Osteocyte (in vitro differentiated cells): ENCODE measurements at regions not wholly inside any gene's neighbourhood (a gene's known extent, or its start where the extent isn't known, plus 50 kb on each side); places are given as distances from the start of the nearest gene placed in this dataset.

Experiments
- DNase-seq: peaks from one replicate; pipeline ENCODE4 v3.0.0; 2021; ENCODE audit warnings: mixed read lengths; ENCODE audit not compliant: unreplicated experiment; ENCODE audit errors: extremely low spot score
- H3K27ac Mint-ChIP-seq: one replicate; pipeline ENCODE4 v1.8.0; 2021; ENCODE audit warnings: mild to moderate bottlenecking, mixed read lengths; ENCODE audit not compliant: unreplicated experiment
- H3K27me3 Mint-ChIP-seq: one replicate; pipeline ENCODE4 v1.8.0; 2021; ENCODE audit warnings: mixed read lengths; ENCODE audit not compliant: unreplicated experiment
- H3K36me3 Mint-ChIP-seq: one replicate; pipeline ENCODE4 v1.8.0; 2021; ENCODE audit warnings: mixed read lengths; ENCODE audit not compliant: unreplicated experiment
- H3K4me1 Mint-ChIP-seq: one replicate; pipeline ENCODE4 v1.8.0; 2021; ENCODE audit warnings: mixed read lengths; ENCODE audit not compliant: unreplicated experiment
- H3K4me3 Mint-ChIP-seq: one replicate; pipeline ENCODE4 v1.8.0; 2021; ENCODE audit warnings: mild to moderate bottlenecking, moderate library complexity, mixed read lengths; ENCODE audit not compliant: unreplicated experiment
- H3K9me3 Mint-ChIP-seq: one replicate; pipeline ENCODE4 v1.8.0; 2021; ENCODE audit warnings: mixed read lengths; ENCODE audit not compliant: unreplicated experiment
- TF ChIP-seq, protein P1 (sequence below): fragments of 200-600 bp; sonication (generic); IDR thresholded peaks from 2 replicates; pipeline ENCODE4 v1.5.0; 2021; ENCODE audit warnings: antibody characterized with exemption, mild to moderate bottlenecking, moderate library complexity

DNA sequence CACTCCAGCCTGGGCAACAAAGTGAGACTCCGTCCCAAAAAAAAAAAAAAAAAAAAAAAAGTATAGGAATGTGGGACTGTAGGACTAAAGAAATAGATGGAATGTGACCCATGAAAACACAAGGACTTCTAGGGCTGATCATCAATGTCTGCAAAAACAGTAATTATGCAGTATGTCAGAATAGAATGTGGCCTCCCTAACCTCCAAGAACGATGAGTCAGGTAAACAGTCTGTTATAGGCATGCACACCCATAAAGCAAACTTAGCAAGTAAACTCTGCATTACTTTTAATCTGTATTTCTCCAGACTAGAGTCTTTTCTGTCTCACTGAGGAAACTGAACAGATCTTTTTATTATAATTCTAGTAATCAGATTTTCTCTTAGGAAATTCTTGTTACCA lies 233.4 kb downstream of the HNRNPD start:
- Mint-ChIP-seq H3K36me3 (no peaks in the 10 kb centered on the region), H3K27ac (no peak overlapping the region), H3K27me3 (no peaks in the 10 kb centered on the region), H3K4me3 (no peak overlapping the region), H3K4me1 (no peaks in the 10 kb centered on the region), H3K9me3 (no peaks in the 10 kb centered on the region)
- no peak for DNase-seq
- TF ChIP-seq, protein P1, sequence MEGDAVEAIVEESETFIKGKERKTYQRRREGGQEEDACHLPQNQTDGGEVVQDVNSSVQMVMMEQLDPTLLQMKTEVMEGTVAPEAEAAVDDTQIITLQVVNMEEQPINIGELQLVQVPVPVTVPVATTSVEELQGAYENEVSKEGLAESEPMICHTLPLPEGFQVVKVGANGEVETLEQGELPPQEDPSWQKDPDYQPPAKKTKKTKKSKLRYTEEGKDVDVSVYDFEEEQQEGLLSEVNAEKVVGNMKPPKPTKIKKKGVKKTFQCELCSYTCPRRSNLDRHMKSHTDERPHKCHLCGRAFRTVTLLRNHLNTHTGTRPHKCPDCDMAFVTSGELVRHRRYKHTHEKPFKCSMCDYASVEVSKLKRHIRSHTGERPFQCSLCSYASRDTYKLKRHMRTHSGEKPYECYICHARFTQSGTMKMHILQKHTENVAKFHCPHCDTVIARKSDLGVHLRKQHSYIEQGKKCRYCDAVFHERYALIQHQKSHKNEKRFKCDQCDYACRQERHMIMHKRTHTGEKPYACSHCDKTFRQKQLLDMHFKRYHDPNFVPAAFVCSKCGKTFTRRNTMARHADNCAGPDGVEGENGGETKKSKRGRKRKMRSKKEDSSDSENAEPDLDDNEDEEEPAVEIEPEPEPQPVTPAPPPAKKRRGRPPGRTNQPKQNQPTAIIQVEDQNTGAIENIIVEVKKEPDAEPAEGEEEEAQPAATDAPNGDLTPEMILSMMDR = no peak

- H3K27me3 Mint-ChIP-seq = peaks cover under 1% of the 10 kb centered on the region
- TF ChIP-seq, protein P1 = no peak
- no peaks in the 10 kb centered on the region for H3K36me3 Mint-ChIP-seq
These were observed 234.5 kb downstream of the HNRNPD start for GRCh38 chr4:82139287-82139686.

GRCh38 chr4:82138374-82138773 lies 235.4 kb downstream of the HNRNPD start:
- Mint-ChIP-seq H3K36me3 (no peaks in the 10 kb centered on the region), H3K4me1 (no peaks in the 10 kb centered on the region), H3K27ac (no peak overlapping the region), H3K4me3 (no peak overlapping the region), H3K27me3 (peaks cover 2% of the 10 kb centered on the region), H3K9me3 (no peaks in the 10 kb centered on the region)
- TF ChIP-seq, protein P1 = no peak
- no peak for DNase-seq

More at GRCh38 chr4:82139287-82139686, 234.5 kb downstream of the HNRNPD start:
- H3K4me3 Mint-ChIP-seq = no peak overlapping the region
- no peaks in the 10 kb centered on the region for H3K4me1 Mint-ChIP-seq
- H3K27ac Mint-ChIP-seq = no peak overlapping the region
- no peak for DNase-seq
- no peaks in the 10 kb centered on the region for H3K9me3 Mint-ChIP-seq

- Mint-ChIP-seq H3K27me3 (peaks cover 5% of the 10 kb centered on the region), H3K9me3 (no peaks in the 10 kb centered on the region), H3K36me3 (no peaks in the 10 kb centered on the region), H3K4me1 (no peaks in the 10 kb centered on the region), H3K4me3 (no peak overlapping the region), H3K27ac (no peak overlapping the region)
- TF ChIP-seq, protein P1 = no peak
- DNase-seq = no peak
These were observed 237.5 kb downstream of the HNRNPD start for GRCh38 chr4:82136161-82136801.

- Mint-ChIP-seq H3K4me3 (no peak overlapping the region), H3K27ac (no peak overlapping the region), H3K4me1 (no peaks in the 10 kb centered on the region), H3K36me3 (no peaks in the 10 kb centered on the region), H3K27me3 (peaks cover 5% of the 10 kb centered on the region), H3K9me3 (no peaks in the 10 kb centered on the region)
- TF ChIP-seq, protein P1 = no peak
- no peak for DNase-seq
These were observed 245.4 kb downstream of the HNRNPD start for GRCh38 chr4:82128355-82128754.
